ENCODE measurements at regions not wholly inside any gene's neighbourhood (a gene's known extent, or its start where the extent isn't known, plus 50 kb on each side); places are given as distances from the start of the nearest gene placed in this dataset.

DNA sequence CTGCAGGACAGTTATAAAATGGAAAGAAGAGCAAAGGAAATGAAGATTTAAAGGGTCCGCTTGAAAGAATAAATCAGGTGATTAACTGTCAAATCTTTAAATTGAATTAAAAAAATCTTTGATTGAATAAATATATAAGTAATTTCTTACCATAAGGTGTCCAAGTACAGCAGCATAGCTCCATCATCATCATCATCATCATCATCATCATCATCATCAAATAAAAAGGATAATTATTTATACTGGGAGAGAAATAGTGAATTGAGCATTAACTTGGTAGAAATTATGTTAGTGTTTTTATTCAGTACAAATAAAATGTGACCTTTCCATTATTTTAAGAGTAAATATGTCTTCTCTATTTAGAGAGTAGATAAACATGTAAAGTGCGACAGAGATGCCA is 745.6 kb upstream of the MARCKS start:
- H3K27me3 Mint-ChIP-seq = no peaks in the 10 kb centered on the region
- no peak overlapping the region for H3K27ac Mint-ChIP-seq
- no peaks in the 10 kb centered on the region for H3K4me1 Mint-ChIP-seq
- no peak overlapping the region for H3K4me3 Mint-ChIP-seq
- intact Hi-C loops (cut with DNase I, micrococcal nuclease) = no loop called here
- H3K9me3 Mint-ChIP-seq (ENCODE audit: low read depth) = peaks cover 10% of the 10 kb centered on the region
- CTCF ChIA-PET = no interaction called here
- no peak for DNase-seq
- POLR2A ChIA-PET = no interaction called here
- no peaks in the 10 kb centered on the region for H3K36me3 Mint-ChIP-seq (ENCODE audit: low read depth)
- no peak for ATAC-seq

DNA sequence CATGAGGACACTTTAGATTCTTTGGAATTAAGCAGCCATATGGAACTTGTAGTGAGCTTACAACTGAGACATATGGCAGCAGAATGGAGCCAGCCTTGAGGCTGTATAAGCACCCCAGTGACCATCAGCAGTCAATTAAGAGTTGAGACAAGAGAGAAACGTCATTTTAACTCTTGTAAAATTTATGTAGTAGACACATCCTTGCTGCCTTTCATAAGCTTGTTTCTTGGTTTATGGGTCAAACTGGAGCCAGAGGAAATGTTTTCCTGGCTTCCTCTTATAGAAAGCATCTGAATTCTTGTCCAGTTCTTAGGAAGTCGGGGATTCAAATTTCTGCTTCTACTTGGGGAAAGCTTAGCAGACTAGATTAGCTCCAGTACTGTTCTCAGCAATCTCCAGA is 745.1 kb upstream of the MARCKS start:
- Mint-ChIP-seq H3K4me1 (no peaks in the 10 kb centered on the region), H3K9me3 (ENCODE audit: low read depth) (peaks cover 10% of the 10 kb centered on the region), H3K36me3 (ENCODE audit: low read depth) (no peaks in the 10 kb centered on the region), H3K27ac (no peak overlapping the region), H3K4me3 (no peak overlapping the region), H3K27me3 (no peaks in the 10 kb centered on the region)
- CTCF ChIA-PET = no interaction called here
- intact Hi-C loops (cut with DNase I, micrococcal nuclease) = no loop called here
- DNase-seq (no peak), ATAC-seq (no peak)
- POLR2A ChIA-PET = no interaction called here

DNA sequence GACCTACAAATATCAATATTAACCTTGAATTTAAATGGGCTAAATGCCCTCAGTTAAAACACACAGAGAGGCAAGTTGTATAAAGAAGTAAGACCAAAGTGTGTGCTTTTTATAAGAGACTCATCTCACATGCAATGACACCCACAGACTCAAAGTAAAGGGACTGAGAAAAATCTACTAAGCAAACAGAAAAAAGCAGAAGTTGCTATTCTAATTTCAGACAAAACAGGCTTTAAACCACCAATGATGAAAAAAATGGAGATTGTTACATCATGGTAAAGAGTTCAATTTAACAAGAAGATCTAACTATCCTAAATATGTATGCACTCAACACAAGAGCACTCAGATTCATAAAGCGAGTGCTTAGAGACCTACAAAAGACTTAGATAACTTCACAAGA is 741.9 kb upstream of the MARCKS start:
- H3K4me1 Mint-ChIP-seq = no peaks in the 10 kb centered on the region
- no peaks in the 10 kb centered on the region for H3K36me3 Mint-ChIP-seq (ENCODE audit: low read depth)
- CTCF ChIA-PET = no interaction called here
- intact Hi-C loops (cut with DNase I, micrococcal nuclease) = no loop called here
- H3K9me3 Mint-ChIP-seq (ENCODE audit: low read depth) = peaks cover 15% of the 10 kb centered on the region
- no peak overlapping the region for H3K4me3 Mint-ChIP-seq
- POLR2A ChIA-PET = no interaction called here
- no peak for DNase-seq
- ATAC-seq = no peak
- H3K27me3 Mint-ChIP-seq = no peaks in the 10 kb centered on the region
- no peak overlapping the region for H3K27ac Mint-ChIP-seq

DNA sequence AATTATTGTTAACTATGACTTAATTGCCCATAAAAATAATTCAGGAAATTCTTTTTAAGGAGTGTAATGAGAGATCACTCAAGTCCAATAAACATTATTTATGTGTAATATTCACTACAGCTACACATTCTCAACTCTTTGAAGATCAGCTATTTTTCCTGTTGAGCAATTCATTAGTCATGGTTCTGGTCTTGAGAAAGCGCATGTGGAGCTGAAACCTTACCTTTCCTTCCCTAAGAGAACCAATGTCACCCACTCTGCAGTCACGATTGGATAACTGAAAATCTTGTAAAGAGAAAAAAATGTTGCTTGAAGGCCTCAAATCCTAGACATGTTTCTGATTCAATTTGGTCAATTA is 736.9 kb upstream of the MARCKS start:
- ChIA-PET POLR2A (no interaction called here), CTCF (no interaction called here)
- Mint-ChIP-seq H3K27ac (no peak overlapping the region), H3K27me3 (no peaks in the 10 kb centered on the region), H3K4me3 (no peak overlapping the region), H3K4me1 (no peaks in the 10 kb centered on the region), H3K36me3 (ENCODE audit: low read depth) (no peaks in the 10 kb centered on the region), H3K9me3 (ENCODE audit: low read depth) (peaks cover 9% of the 10 kb centered on the region)
- DNase-seq (no peak), ATAC-seq (no peak)
- intact Hi-C loops (cut with DNase I, micrococcal nuclease) = no loop called here

DNA sequence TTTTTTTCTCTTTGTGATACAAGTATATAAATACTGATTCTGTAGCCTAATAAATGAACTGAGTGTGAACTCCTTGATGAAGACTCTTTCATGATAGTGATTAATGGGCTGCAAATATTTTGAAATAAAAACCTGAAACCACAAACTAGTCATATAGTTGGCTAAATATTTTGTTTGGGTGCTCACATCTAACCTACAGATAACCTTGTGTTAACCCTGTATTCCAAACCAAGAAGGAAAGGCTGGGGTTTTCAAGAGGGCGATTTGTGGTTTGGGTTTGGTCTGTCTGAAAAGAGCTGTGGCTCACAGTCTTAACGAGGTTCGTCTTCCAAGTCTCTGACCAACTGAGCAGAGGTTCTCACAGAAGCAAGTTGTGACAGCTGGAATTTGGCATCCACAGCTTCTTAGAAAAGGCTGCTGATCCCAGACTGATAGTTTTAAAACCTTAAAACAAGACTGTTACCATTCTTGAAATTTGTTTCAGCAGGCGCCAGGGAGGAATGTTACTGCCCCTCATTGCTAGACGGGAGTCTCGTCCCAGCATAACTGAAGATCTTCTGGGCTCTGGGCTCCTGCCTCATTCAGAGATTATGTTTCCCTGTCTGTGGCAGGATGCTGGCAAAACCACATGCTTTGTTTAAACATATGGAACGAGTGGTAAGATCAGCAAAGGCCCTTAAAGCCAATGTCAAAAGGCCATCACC is 736.4 kb upstream of the MARCKS start:
- no peak overlapping the region for H3K4me3 Mint-ChIP-seq

DNA sequence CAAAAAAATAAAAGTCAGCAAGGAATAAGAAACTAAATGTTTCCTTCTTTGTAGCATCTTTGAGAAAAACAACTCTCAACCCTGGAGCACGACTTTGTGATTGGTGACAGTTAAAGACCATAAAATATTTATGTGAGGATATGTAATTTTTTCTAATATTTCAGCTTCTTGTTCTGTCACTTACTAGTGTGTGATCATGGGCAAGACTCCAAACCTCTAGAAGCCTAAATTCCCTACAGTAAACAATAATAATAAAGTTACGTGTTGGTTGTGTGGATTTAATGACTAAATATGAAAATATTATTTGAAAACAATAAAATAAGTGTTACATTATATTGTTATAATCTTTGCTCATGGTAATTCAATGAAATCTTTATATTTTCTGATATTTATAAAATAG is 735.6 kb upstream of the MARCKS start:
- no peaks in the 10 kb centered on the region for H3K4me1 Mint-ChIP-seq
- H3K27ac Mint-ChIP-seq = no peak overlapping the region
- ChIA-PET CTCF (no interaction called here), POLR2A (no interaction called here)
- peaks cover 6% of the 10 kb centered on the region for H3K9me3 Mint-ChIP-seq (ENCODE audit: low read depth)
- H3K27me3 Mint-ChIP-seq = no peaks in the 10 kb centered on the region
- DNase-seq (no peak), ATAC-seq (no peak)
- intact Hi-C loops (cut with DNase I, micrococcal nuclease) = no loop called here
- H3K4me3 Mint-ChIP-seq = no peak overlapping the region
- no peaks in the 10 kb centered on the region for H3K36me3 Mint-ChIP-seq (ENCODE audit: low read depth)

More for the DNA sequence above, 736.4 kb upstream of the MARCKS start:
- CTCF ChIA-PET = no interaction called here
- intact Hi-C loops (cut with DNase I, micrococcal nuclease) = no loop called here
- no peak for ATAC-seq
- H3K4me1 Mint-ChIP-seq = no peaks in the 10 kb centered on the region
- no peaks in the 10 kb centered on the region for H3K27me3 Mint-ChIP-seq
- POLR2A ChIA-PET = no interaction called here
- H3K27ac Mint-ChIP-seq = no peak overlapping the region
- H3K9me3 Mint-ChIP-seq (ENCODE audit: low read depth) = peaks cover 9% of the 10 kb centered on the region
- no peaks in the 10 kb centered on the region for H3K36me3 Mint-ChIP-seq (ENCODE audit: low read depth)
- DNase-seq = no peak

DNA sequence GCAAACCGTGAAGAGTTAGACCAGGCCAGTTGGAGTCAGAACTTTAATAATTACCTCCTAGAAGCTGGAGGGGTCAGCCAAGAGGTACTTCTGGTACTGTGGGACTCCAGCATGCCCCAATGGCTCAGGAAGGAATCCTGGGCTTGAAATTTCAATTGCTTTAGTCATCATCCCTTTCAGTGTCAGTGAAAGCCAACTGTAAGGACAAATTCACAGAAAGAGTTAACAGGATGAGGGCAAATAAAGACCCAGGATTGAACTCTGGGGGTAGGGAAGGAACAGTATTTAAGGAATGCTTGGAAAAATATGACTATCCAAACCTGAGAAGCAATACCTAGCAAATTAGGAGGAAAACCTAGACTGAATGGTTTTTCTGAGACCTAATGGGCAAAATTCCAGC is 735.1 kb upstream of the MARCKS start:
- intact Hi-C loops (cut with DNase I, micrococcal nuclease) = no loop called here
- H3K4me1 Mint-ChIP-seq = no peaks in the 10 kb centered on the region
- CTCF ChIA-PET = no interaction called here
- ATAC-seq (no peak), DNase-seq (no peak)
- POLR2A ChIA-PET = no interaction called here
- no peak overlapping the region for H3K4me3 Mint-ChIP-seq
- peaks cover 6% of the 10 kb centered on the region for H3K9me3 Mint-ChIP-seq (ENCODE audit: low read depth)
- no peaks in the 10 kb centered on the region for H3K36me3 Mint-ChIP-seq (ENCODE audit: low read depth)
- no peaks in the 10 kb centered on the region for H3K27me3 Mint-ChIP-seq
- H3K27ac Mint-ChIP-seq = no peak overlapping the region

DNA sequence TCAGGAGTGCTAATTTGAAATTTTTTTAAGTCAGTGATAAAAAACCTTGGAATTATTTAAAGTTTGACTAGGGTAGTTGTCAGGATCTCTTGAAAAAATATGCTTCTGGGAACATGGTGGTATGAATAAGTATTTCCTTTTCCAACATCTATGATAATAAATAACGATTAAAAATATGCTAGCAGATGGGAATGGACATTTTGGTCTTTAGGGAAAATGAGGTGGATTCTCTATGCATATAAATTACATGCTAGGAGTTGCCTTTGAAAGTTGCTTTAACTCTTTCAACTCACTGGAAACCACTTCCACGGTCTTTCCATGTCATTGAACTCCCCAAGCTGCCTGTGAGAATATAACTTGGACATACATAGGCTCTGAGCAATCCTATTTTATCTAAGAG is 731.5 kb upstream of the MARCKS start:
- Mint-ChIP-seq H3K27me3 (no peaks in the 10 kb centered on the region), H3K9me3 (ENCODE audit: low read depth) (no peaks in the 10 kb centered on the region), H3K36me3 (ENCODE audit: low read depth) (no peaks in the 10 kb centered on the region), H3K4me3 (no peak overlapping the region), H3K27ac (no peak overlapping the region), H3K4me1 (no peaks in the 10 kb centered on the region)
- ATAC-seq (no peak), DNase-seq (no peak)
- ChIA-PET POLR2A (no interaction called here), CTCF (no interaction called here)
- intact Hi-C loops (cut with DNase I, micrococcal nuclease) = no loop called here

DNA sequence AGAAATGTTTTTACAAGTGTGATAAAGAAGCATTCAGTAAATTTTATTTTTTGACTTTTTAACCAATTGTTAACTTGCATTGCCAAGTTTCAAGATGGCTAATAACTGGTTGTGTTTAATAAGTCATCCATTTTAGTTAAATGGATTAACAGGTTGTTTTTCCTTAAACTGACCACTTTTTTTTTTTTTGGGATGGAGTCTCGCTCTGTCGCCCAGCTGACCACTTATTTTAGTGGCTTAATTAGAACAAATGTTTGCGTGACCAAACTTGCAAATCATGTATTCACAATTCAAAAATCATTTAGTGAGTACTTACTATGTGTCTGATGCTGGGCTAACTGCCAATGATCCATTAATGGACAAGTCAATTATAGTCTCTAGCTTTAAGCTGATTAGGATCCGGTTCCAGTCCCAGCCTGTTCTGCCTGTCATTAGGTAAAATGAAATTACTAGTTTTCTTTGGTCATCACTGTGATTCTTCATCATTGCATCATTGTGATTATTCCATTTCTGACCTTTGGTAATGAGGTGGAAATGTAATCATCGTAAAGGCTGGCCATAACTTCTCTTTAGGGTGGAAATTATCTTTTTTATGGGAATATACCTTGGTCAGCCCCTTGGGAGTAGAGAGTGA is 729.2 kb upstream of the MARCKS start:
- no peaks in the 10 kb centered on the region for H3K9me3 Mint-ChIP-seq (ENCODE audit: low read depth)
- intact Hi-C loops (cut with DNase I, micrococcal nuclease) = no loop called here
- CTCF ChIA-PET = no interaction called here
- no peaks in the 10 kb centered on the region for H3K4me1 Mint-ChIP-seq
- no peaks in the 10 kb centered on the region for H3K36me3 Mint-ChIP-seq (ENCODE audit: low read depth)
- POLR2A ChIA-PET = no interaction called here
- no peak overlapping the region for H3K4me3 Mint-ChIP-seq
- DNase-seq = no peak
- no peak overlapping the region for H3K27ac Mint-ChIP-seq
- no peaks in the 10 kb centered on the region for H3K27me3 Mint-ChIP-seq
- ATAC-seq = no peak

DNA sequence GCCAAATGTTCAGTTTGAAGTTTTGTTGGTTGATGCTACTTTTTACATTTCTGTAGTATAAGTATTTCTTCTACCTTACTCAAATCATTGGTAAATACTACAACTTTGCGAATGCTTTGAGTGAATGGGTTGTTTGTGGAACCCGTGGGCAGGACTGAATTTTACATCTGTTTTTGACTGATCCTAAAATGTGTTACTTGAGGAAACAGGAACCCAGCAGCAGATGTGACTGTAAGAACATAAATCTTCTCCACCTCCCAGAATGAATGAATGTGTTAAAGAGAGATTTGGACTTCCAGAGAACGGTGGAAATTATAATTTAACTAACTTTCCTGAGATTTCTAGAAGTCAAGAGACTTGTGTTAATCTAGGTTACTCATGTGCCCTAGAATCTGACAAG is 728.5 kb upstream of the MARCKS start:
- Mint-ChIP-seq H3K36me3 (ENCODE audit: low read depth) (no peaks in the 10 kb centered on the region), H3K27me3 (no peaks in the 10 kb centered on the region), H3K4me3 (no peak overlapping the region), H3K4me1 (no peaks in the 10 kb centered on the region), H3K9me3 (ENCODE audit: low read depth) (no peaks in the 10 kb centered on the region), H3K27ac (no peak overlapping the region)
- ChIA-PET CTCF (no interaction called here), POLR2A (no interaction called here)
- ATAC-seq = no peak
- intact Hi-C loops (cut with DNase I, micrococcal nuclease) = no loop called here
- no peak for DNase-seq

DNA sequence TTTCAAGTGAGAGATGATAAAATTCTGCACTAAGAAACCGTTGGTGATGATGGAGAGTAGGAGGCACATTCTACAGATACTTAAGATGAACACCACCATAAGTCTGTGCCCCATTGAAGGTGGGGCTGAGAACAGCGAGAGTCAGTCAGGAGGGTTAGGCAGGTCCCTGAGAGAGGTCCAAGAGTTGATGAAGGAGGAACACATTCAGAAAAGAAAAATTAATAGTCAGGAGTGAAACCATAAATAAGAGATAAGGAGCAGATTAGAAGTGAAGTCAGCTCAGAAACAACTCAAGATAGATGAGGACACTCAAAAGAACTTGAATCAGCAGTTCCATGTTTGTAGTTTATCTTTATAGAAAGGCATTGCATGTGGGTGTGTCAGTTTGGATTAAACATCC is 727.2 kb upstream of the MARCKS start:
- no peaks in the 10 kb centered on the region for H3K36me3 Mint-ChIP-seq (ENCODE audit: low read depth)
- ChIA-PET POLR2A (no interaction called here), CTCF (no interaction called here)
- no peaks in the 10 kb centered on the region for H3K4me1 Mint-ChIP-seq
- intact Hi-C loops (cut with DNase I, micrococcal nuclease) = no loop called here
- no peaks in the 10 kb centered on the region for H3K9me3 Mint-ChIP-seq (ENCODE audit: low read depth)
- H3K27ac Mint-ChIP-seq = no peak overlapping the region
- ATAC-seq = no peak
- H3K27me3 Mint-ChIP-seq = no peaks in the 10 kb centered on the region
- DNase-seq = no peak
- no peak overlapping the region for H3K4me3 Mint-ChIP-seq

DNA sequence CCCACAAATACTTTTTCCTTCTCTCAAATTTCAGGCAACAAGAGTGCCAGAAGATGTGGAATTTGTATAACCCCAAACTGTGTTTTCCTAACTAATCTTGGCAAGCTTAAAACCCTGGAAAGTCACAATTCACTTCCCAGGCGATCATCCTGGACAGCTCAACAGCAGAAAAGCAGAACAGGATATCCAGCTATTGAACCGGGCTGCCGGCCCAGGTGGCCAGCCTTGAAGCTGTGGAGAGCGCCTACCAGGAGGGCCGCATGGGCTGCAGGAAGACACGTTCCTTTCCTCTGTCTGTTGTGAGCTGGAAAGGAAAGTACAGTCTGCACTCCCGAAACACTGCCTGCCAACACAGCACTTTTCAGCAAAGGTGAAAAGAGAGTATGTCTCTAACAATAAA is 719.7 kb upstream of the MARCKS start:
- Mint-ChIP-seq H3K4me3 (no peak overlapping the region), H3K9me3 (ENCODE audit: low read depth) (no peaks in the 10 kb centered on the region), H3K36me3 (ENCODE audit: low read depth) (no peaks in the 10 kb centered on the region), H3K4me1 (no peaks in the 10 kb centered on the region), H3K27ac (no peak overlapping the region), H3K27me3 (no peaks in the 10 kb centered on the region)
- ChIA-PET POLR2A (no interaction called here), CTCF (no interaction called here)
- intact Hi-C loops (cut with DNase I, micrococcal nuclease) = no loop called here
- ATAC-seq (no peak), DNase-seq (no peak)

DNA sequence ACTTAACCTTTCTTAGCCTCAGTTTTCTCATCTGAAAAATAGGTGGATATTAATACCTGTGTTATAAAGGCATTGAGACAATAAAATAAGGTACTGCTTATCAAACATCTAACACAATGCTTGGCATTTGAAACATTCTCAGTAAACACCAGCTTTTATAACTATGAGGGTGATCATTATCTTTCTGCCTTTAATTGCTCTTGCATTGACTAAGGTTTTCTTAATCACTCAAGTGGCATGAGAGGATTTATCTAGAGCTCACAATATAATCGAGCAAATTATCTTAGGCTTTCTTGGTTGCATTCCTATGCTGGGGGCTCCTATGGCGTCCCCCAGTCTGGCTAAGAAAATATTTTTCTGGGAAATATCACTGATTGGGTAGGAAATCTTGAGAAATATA is 716.4 kb upstream of the MARCKS start:
- DNase-seq (no peak), ATAC-seq (no peak)
- H3K27ac Mint-ChIP-seq = no peak overlapping the region
- no peak overlapping the region for H3K4me3 Mint-ChIP-seq
- H3K4me1 Mint-ChIP-seq = no peaks in the 10 kb centered on the region
- H3K36me3 Mint-ChIP-seq (ENCODE audit: low read depth) = no peaks in the 10 kb centered on the region
- ChIA-PET POLR2A (no interaction called here), CTCF (interaction anchor here (1.0 kb wide), 1 partner anchor 10 kb away, joined by 4 read pairs; no protein-coding TSS in a partner anchor)
- no peaks in the 10 kb centered on the region for H3K27me3 Mint-ChIP-seq
- H3K9me3 Mint-ChIP-seq (ENCODE audit: low read depth) = no peaks in the 10 kb centered on the region
- intact Hi-C loops (cut with DNase I, micrococcal nuclease) = no loop called here

Measured in activated CD4-positive, alpha-beta T cell treated with anti-CD3 and anti-CD28 coated beads for 36 hours (primary cell).